Stimulated activated naive CD8-positive, alpha-beta T cell treated with anti-CD3 and anti-CD28 coated beads, Interleukin-15, amount 100 ng/mL, for 72 hours (primary cell): ENCODE measurements at regions not wholly inside any gene's neighbourhood (a gene's known extent, or its start where the extent isn't known, plus 50 kb on each side); places are given as distances from the start of the nearest gene placed in this dataset.

ENCODE experiments used
- ATAC-seq: fragments of 150-1000 bp; cut with Tn5 transposase; 2 replicates; pipeline ENCODE4 v1.10.0; 2021; ENCODE audit warnings: mild to moderate bottlenecking, moderate library complexity
- DNase-seq, 2 donors: peaks; one replicate each; pipeline ENCODE4 v3.0.0; 2021 to 2022
- H3K27ac Mint-ChIP-seq, 2 donors: one replicate each; pipeline ENCODE4 v1.8.0; 2022; ENCODE audit warnings: mild to moderate bottlenecking in 2 of 2, mixed read lengths in 2 of 2, moderate library complexity in 2 of 2
- H3K27me3 Mint-ChIP-seq: one replicate; pipeline ENCODE4 v1.8.0; 2022; ENCODE audit warnings: mixed read lengths
- H3K4me1 Mint-ChIP-seq: one replicate; pipeline ENCODE4 v1.8.0; 2022; ENCODE audit warnings: mild to moderate bottlenecking, mixed read lengths
- H3K4me3 Mint-ChIP-seq, 2 donors: one replicate each; pipeline ENCODE4 v1.8.0; 2022; ENCODE audit warnings: mild to moderate bottlenecking in 2 of 2, mixed read lengths in 2 of 2, moderate library complexity in 1 of 2
- H3K9me3 Mint-ChIP-seq, 2 donors: one replicate each; pipeline ENCODE4 v1.8.0; 2022; ENCODE audit warnings: mixed read lengths in 2 of 2

DNA sequence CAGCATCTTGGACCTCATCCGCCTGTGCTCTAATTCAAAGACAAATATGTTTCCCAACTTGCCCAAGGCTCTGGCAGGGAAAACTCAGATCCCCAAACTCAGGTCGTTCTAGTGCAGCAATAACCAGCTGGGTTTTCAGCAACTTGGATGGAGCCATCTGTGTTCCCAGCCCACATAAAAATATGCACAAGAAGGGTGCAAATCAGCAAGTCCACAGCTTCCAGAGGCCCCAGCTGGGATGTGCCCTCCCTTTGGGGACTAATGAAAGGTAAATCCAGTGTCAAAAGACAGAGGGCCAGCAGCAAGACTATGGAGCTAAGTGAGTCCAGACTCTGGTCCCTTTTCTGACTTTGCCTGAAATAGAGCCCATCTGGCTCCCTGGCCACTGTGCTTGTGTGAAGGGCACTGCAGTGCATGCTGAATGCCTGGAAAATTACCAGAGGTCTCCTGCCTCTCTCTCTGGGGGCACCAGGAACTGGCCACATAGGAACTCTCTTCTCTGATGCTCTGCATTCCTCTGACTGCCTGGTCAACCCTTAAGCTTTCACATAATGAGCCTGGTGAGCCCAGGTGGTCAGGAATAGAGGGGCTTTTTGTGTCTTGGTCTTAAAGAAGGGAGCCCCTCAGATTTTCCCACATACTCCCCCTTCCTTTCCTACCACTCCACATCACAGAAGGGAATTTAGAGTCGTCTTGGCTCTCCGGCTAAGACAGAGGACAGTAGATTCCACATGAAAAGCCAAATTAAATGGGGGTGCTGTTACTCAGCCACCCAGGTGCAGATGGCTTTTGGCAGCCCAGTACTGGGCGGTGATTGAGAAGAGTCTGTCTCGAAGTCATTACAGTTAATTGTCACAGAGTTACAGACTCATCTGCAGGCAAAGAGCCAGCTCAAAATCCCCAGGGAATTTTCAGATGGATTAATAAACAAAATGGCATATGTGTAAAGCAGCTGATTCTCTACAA, 88.1 kb upstream of the C1orf21 start:
- no peak for DNase-seq
- no peak for ATAC-seq
- H3K27me3 Mint-ChIP-seq = no peaks in the 10 kb centered on the region
- H3K4me1 Mint-ChIP-seq = no peaks in the 10 kb centered on the region
- H3K9me3 Mint-ChIP-seq = peaks cover 4% of the 10 kb centered on the region in 2 donors
- H3K4me3 Mint-ChIP-seq = no peak overlapping the region
- no peak overlapping the region for H3K27ac Mint-ChIP-seq

DNA sequence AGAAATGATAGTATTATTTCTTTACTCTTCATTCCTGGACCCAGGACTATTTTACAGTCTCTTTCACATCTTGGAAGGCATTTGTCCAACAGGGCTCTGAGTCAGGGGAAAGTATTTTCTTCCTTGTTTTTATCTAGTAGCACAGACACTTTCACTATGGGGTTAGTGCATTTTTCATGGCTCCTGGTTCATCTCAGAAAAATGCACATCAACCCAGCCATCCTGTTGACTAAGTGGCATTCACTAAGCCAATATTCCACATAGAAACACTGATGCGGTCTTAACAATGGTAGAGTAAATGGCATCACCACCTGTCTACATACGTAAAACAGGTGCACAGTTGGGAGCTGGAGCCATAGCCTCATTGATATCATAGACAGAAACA, 87.4 kb upstream of the C1orf21 start:
- Mint-ChIP-seq H3K27me3 (no peaks in the 10 kb centered on the region), H3K4me1 (no peaks in the 10 kb centered on the region)
- no peak for ATAC-seq

DNA sequence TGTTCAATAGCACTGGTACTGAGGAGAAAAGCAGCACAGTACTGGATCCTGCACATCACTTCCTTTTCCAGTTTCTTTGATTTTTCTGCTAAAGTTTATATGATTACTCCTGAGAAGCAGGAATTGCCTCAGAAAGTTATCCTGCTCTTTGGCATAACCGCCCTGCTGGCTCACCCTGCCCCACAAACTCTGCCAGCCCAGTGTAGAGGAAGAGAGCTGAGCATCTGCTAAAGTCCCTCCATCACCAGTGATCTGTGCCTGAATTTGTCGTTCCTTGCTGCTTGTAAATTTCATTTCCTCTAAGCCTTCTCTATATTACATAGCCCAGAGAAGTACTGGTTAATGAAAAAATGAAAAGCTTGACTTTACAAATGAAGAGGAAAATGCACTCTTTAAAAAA, 87.0 kb upstream of the C1orf21 start:
- Mint-ChIP-seq H3K9me3 (peaks cover 4 to 9% of the 10 kb centered on the region in 2 donors), H3K4me3 (no peak overlapping the region), H3K27ac (no peak overlapping the region), H3K4me1 (no peaks in the 10 kb centered on the region), H3K27me3 (no peaks in the 10 kb centered on the region)
- no peak for DNase-seq
- ATAC-seq = no peak

More for the DNA sequence above, 87.4 kb upstream of the C1orf21 start:
- Mint-ChIP-seq H3K9me3 (peaks cover 4 to 9% of the 10 kb centered on the region in 2 donors), H3K27ac (no peak overlapping the region), H3K4me3 (no peak overlapping the region)
- no peak for DNase-seq

DNA sequence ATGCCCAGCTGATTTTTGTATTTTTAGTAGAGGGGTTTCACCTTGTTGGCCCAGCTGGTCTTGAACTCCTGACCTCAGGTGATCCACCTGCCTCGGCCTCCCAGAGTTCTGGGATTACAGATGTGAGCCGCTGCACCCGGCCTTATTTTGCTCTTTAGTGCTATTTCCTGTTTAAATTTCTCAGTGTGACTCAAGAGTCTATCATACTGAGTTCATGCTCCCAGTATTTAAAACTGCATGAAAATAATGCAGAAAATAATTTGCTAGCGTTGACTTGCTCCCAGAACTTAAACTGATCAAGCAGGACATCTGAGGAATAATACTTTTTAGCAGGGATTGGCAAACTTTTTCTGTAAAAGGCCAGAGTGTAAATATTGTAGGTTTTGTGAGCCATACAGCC, 86.4 kb upstream of the C1orf21 start:
- ATAC-seq = no peak
- peaks cover under 1% of the 10 kb centered on the region for H3K27me3 Mint-ChIP-seq
- H3K9me3 Mint-ChIP-seq = peaks cover 4 to 9% of the 10 kb centered on the region in 2 donors
- H3K4me3 Mint-ChIP-seq = no peak overlapping the region
- no peaks in the 10 kb centered on the region for H3K4me1 Mint-ChIP-seq
- no peak for DNase-seq
- no peak overlapping the region for H3K27ac Mint-ChIP-seq

DNA sequence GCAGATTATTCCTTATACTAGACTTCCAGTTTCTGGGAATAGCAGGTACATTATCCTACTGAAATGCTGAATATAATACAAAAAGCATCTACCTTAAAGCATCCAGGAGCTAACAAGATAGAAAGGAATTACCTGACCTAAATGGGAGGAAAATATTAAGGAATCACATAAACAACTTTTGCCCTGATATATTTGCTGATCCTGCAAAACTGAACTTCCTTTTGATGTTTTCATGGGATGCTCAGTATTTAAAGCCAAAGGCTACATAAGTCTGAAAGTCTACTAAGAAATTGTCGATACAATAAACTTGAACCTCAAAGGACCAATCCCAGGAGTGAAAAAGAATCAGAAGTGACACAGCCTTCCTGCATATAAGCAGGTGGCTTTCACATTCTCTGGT, 85.6 kb upstream of the C1orf21 start:
- Mint-ChIP-seq H3K4me1 (no peaks in the 10 kb centered on the region), H3K4me3 (no peak overlapping the region), H3K9me3 (peaks cover 4 to 9% of the 10 kb centered on the region in 2 donors), H3K27me3 (peaks cover 8% of the 10 kb centered on the region), H3K27ac (no peak overlapping the region)
- no peak for DNase-seq
- ATAC-seq = no peak

DNA sequence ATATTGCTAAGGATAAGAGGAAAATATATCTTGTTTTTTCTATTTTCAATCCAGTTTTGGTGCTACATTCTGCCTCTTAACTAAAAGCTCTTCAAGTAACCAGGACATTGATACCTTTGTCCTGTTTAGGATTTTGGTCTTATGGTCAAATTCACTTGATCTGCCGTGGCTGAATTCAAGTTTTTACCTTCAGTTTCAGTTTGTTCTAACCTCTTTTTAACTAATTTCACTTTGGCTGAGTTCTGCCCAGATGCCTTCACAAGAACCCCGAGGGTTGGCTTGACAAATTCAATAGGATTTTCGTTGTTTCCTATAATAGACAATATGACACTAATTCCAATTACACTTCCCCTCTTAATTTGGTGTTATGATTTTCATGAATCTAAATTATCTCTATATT, 84.5 kb upstream of the C1orf21 start:
- DNase-seq (no peak), ATAC-seq (no peak)
- no peak overlapping the region for H3K27ac Mint-ChIP-seq
- H3K4me1 Mint-ChIP-seq = no peaks in the 10 kb centered on the region
- H3K4me3 Mint-ChIP-seq = no peak overlapping the region
- H3K9me3 Mint-ChIP-seq = peaks cover 4 to 9% of the 10 kb centered on the region in 2 donors
- H3K27me3 Mint-ChIP-seq = peaks cover 13% of the 10 kb centered on the region

DNA sequence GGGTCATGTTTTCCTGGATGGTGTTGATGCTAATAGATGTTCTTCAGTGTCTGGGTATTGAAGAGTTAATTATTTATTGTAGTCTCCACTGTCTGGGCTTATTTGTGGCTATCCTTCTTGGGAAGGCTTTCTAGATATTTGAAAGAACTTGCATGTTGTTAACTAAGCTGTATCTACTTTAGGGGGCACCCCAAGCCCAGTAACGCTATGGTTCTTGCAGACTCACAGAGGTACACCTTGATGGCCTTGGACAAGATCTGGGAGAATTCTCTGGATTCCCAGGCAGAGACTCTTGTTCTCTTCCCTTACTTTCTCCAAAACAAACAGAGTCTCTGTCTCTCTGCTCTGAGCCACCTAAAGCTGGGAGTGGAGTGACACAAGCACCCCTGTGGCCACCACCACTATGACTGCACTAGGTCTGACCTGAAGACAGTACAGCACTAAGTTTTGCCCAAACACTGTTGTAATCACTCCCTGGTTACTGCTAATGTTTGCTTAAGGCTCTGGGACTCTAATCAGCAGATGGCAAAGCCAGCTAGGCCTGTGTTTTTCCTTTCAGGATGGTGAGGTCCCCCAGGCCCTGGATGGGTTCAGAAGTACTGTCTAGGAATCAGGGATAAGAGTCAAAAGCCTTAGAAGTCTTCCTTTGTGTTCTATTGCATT, 76.5 kb upstream of the C1orf21 start:
- DNase-seq = no peak
- no peak overlapping the region for H3K27ac Mint-ChIP-seq
- peaks cover 0 to 4% of the 10 kb centered on the region in 2 donors for H3K9me3 Mint-ChIP-seq
- peaks cover 28% of the 10 kb centered on the region for H3K27me3 Mint-ChIP-seq
- H3K4me1 Mint-ChIP-seq = no peaks in the 10 kb centered on the region
- peak; percentile 23 for ATAC-seq
- H3K4me3 Mint-ChIP-seq = no peak overlapping the region

DNA sequence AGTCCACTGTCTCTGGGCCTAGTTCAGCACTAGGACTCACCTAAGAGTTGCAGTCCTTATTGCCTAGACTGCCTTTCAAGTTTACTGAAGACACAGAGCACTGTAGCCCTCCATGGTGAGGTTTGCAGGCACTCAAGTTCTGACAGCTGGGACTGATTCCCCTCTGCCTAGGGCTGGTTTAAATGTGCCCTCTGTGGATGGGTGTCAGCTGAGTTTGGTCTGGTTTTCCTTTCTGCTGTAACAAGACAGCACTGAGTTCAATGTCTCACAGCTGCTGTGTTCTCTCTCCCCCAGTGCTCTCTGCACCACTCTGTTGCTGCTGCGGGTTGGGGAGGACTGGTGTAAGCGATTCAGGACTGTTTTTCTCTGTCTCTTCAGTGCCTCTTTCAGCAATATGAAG, 75.2 kb upstream of the C1orf21 start:
- ATAC-seq = peak; percentile 15
- Mint-ChIP-seq H3K4me1 (no peaks in the 10 kb centered on the region), H3K27me3 (peaks cover 23% of the 10 kb centered on the region), H3K9me3 (peaks cover 0 to 4% of the 10 kb centered on the region in 2 donors), H3K4me3 (no peak overlapping the region), H3K27ac (no peak overlapping the region)
- DNase-seq = no peak

DNA sequence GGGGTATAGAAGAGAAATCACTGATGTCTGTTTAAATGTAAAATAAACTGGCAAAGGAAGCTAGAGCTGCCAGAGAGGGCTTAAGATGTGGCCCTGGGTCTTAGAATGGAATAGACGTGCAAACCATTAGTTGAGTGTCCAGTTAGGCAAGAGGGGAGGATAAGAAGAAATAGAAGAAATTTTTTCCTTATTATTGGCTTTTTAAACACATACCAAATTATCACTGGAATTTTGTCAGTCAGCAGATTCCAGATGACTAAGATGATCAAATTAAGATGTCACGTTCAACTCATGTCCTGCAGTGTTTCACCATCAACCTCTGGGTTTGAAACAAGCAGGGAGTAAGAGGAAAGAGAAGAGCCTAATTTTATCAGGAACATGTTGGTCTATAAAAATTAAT, 71.6 kb upstream of the C1orf21 start:
- H3K27ac Mint-ChIP-seq = no peak overlapping the region
- H3K27me3 Mint-ChIP-seq = peaks cover 16% of the 10 kb centered on the region
- H3K4me1 Mint-ChIP-seq = no peaks in the 10 kb centered on the region
- ATAC-seq (no peak), DNase-seq (no peak)
- H3K9me3 Mint-ChIP-seq = no peaks in the 10 kb centered on the region
- H3K4me3 Mint-ChIP-seq = no peak overlapping the region

DNA sequence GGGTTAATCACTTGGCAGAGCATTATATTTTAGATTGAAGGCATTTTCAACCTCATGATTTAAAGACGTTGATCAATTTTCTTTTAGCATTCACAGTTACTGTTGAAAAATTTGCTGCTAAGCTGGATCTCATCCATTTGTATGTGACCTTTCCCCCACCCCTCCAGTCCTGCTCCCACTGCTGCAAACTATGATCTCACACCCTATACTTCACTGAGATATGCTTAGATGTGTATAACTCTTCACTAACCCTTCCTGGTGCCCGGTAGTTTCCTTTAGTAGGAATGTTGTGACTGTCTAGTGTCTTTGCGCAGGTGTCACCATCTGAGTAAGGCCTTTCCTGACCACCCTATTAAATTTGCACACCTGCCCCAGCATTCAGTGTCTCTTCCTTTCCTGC, 67.0 kb upstream of the C1orf21 start:
- H3K4me1 Mint-ChIP-seq = no peaks in the 10 kb centered on the region
- no peak for DNase-seq
- H3K4me3 Mint-ChIP-seq = no peak overlapping the region
- H3K27me3 Mint-ChIP-seq = peaks cover 8% of the 10 kb centered on the region
- no peak for ATAC-seq
- no peak overlapping the region for H3K27ac Mint-ChIP-seq
- H3K9me3 Mint-ChIP-seq = no peaks in the 10 kb centered on the region

DNA sequence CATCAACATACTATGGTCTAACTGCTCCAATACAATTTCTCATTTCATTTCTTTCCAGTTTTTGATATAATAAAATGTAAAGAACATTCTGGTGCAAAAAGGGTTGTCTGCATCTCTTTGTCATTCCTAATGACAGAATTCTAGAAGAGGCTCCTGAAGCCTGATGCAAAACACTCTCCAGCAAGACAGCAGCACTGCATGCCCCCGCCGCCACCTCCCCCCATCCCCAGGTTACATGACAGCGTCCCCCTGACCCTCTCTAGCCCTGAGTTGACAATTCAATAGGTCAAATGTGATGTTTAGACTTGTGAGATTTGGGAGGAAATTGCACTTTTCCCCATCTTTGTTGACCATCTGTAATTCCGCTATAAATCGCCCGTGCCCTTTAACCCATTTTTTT, 64.6 kb upstream of the C1orf21 start:
- ATAC-seq = no peak

DNA sequence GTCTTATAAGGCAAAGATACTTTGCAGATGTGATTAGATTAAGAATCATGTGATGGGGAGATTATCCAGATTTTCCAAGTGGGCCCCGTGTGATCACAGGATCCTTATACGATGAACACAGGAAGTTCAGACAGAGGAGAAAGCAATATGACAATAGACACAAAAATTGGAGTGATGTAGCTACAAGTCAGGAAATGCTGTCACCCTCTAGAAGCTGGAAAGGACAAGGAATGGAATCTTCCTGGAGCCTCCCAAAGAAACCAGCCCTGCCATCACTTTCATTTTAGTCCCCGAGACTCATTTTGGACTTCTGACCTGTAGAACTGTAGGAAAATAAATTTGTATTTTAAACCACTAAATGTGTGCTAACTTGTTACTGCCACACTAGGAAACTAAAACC, 61.9 kb upstream of the C1orf21 start:
- ATAC-seq (no peak), DNase-seq (no peak)
- no peak overlapping the region for H3K27ac Mint-ChIP-seq
- peaks cover 8% of the 10 kb centered on the region for H3K27me3 Mint-ChIP-seq
- H3K9me3 Mint-ChIP-seq = no peaks in the 10 kb centered on the region
- H3K4me1 Mint-ChIP-seq = no peaks in the 10 kb centered on the region
- no peak overlapping the region for H3K4me3 Mint-ChIP-seq

More for the DNA sequence above, 64.6 kb upstream of the C1orf21 start:
- Mint-ChIP-seq H3K9me3 (no peaks in the 10 kb centered on the region), H3K27ac (no peak overlapping the region), H3K4me1 (no peaks in the 10 kb centered on the region), H3K27me3 (no peaks in the 10 kb centered on the region), H3K4me3 (no peak overlapping the region)
- no peak for DNase-seq

DNA sequence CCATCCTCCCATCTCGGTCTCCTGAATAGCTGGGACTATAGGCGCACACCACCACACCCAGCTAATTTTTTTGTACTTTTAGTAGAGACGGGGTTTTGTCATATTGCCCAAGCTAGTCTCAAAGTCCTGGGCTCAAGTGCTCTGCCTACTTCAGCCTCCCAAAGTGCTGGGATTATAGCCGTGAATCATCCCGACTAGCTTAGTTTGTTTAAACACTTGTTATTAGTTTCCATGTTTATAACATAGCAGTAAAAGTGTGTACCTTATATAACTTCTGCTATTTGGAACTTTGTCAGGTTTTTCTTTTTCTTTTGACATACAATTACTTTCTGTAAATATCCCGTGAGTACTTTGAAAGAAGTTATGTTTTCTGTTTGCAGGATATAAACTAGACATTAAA, 60.6 kb upstream of the C1orf21 start:
- no peak overlapping the region for H3K4me3 Mint-ChIP-seq
- H3K27me3 Mint-ChIP-seq = peaks cover 8% of the 10 kb centered on the region
- ATAC-seq (no peak), DNase-seq (no peak)
- H3K27ac Mint-ChIP-seq = no peak overlapping the region
- no peaks in the 10 kb centered on the region for H3K9me3 Mint-ChIP-seq
- no peaks in the 10 kb centered on the region for H3K4me1 Mint-ChIP-seq

DNA sequence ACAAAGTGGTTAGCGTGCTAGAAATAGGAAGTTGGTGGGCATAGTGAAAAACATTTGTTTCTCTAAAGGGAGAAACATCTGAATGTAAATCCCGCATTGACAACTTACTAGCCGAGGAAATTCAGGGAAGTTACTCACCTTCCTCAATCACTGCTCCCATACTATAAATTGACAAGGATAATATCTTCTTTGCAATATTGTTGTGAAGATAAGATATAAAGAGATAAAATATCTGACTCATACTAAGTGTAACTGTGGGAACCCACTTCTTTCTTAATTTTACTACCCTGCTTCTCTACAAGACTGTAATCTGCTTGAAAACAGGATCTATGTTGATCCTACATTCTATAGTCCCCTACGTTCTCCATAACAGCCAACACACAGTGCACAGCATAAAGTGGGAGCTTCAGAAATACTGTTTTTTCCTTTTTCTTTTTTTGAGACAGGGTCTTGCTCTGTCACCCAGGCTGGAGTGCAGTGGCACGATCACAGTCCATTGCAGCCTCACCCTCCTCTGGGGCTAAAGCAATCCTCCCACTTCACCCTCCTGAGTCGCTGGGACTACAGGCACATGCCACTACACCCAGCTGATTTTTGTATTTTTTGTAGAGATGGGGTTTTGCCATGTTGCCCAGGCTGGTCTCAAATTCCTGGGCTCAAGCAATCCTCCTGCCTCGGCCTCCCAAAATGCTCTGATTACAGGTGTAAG, 57.4 kb upstream of the C1orf21 start:
- Mint-ChIP-seq H3K27me3 (peaks cover 8% of the 10 kb centered on the region), H3K27ac (no peak overlapping the region), H3K9me3 (no peaks in the 10 kb centered on the region), H3K4me3 (no peak overlapping the region), H3K4me1 (no peaks in the 10 kb centered on the region)
- ATAC-seq (no peak), DNase-seq (no peak)

DNA sequence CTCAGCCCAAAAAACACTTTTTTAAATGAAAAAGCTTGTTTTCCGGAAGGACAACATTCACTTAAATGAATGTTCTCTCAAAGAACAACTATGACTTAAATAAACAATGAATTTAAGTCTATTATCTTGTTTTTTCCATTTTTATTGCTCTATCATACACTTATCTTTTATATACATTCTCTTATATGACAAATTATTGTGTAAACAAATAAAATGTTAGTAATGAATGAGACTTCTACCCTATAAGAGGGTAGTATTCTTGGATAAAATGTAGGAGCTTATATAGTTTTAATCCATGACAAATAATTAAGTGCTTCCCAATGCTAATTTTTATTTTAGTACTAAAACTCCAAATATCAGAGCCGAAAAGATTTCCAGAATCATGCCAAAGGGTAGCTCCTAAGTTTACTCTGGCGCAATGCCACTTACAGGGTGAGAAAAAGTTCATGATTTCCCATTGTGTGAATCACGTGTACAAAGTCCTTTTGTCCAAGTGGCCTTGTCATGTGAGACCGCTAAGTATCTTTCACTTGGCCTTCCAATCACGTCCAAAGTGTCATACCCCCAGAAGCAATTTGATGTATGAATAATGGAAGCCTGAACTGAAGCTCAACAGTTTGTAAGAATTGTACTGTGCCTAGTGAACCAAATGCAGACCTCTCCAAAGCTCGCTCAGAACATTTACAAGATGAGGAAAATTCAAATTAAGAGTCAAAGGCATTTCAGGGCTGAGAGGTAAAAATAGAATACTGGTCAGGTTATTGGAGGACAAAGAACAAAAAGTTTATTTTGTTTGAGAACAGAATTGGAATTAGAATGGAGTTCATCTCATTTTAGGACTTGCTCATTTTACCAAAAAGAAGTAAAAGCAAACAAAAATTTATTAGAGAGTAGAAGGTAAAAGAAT, 56.6 kb upstream of the C1orf21 start:
- no peaks in the 10 kb centered on the region for H3K9me3 Mint-ChIP-seq
- H3K27ac Mint-ChIP-seq = no peak overlapping the region
- ATAC-seq = no peak
- no peak overlapping the region for H3K4me3 Mint-ChIP-seq
- peaks cover 8% of the 10 kb centered on the region for H3K27me3 Mint-ChIP-seq
- DNase-seq = no peak
- H3K4me1 Mint-ChIP-seq = no peaks in the 10 kb centered on the region
